ENCODE measurements at regions not wholly inside any gene's neighbourhood (a gene's known extent, or its start where the extent isn't known, plus 50 kb on each side); places are given as distances from the start of the nearest gene placed in this dataset.

GRCh38 chr1:157403608-157404007, 148.7 kb downstream of the FCRL5 start:
- H3K4me3 ChIP-seq (ENCODE audit: low read depth, low read length), result no peak overlapping the region
- no peak for TF ChIP-seq CTCF (IDR thresholded peaks at IDR 0.05; ENCODE audit: insufficient read depth, low read length)
- DNase-seq (ENCODE audit: low read depth), result no peak

- TF ChIP-seq CTCF (IDR thresholded peaks at IDR 0.05; ENCODE audit: insufficient read depth, low read length), result no peak
- no peak for DNase-seq (ENCODE audit: low read depth)
- H3K4me3 ChIP-seq (ENCODE audit: low read depth, low read length), result no peak overlapping the region
Measured at GRCh38 chr1:157403203-157403602, 149.1 kb downstream of the FCRL5 start.

- no peak for TF ChIP-seq CTCF (IDR thresholded peaks at IDR 0.05; ENCODE audit: insufficient read depth, low read length)
- DNase-seq (ENCODE audit: low read depth), result no peak
Measured at GRCh38 chr1:157400766-157401165, 151.5 kb downstream of the FCRL5 start.

GRCh38 chr1:157399984-157400382, 152.3 kb downstream of the FCRL5 start:
- DNase-seq (ENCODE audit: low read depth), result peak; percentile 22
- TF ChIP-seq CTCF (IDR thresholded peaks at IDR 0.05; ENCODE audit: insufficient read depth, low read length), result no peak

More at GRCh38 chr1:157400766-157401165, 151.5 kb downstream of the FCRL5 start:
- H3K4me3 ChIP-seq (ENCODE audit: low read depth, low read length), result no peak overlapping the region

GRCh38 chr1:157399343-157399983, 152.9 kb downstream of the FCRL5 start:
- no peak overlapping the region for H3K4me3 ChIP-seq (ENCODE audit: low read depth, low read length)
- DNase-seq (ENCODE audit: low read depth), result no peak
- TF ChIP-seq CTCF (IDR thresholded peaks at IDR 0.05; ENCODE audit: insufficient read depth, low read length), result no peak

More at GRCh38 chr1:157399984-157400382, 152.3 kb downstream of the FCRL5 start:
- no peak overlapping the region for H3K4me3 ChIP-seq (ENCODE audit: low read depth, low read length)

GRCh38 chr1:157390651-157391050, 161.7 kb downstream of the FCRL5 start:
- no peak for TF ChIP-seq CTCF (IDR thresholded peaks at IDR 0.05; ENCODE audit: insufficient read depth, low read length)
- H3K4me3 ChIP-seq (ENCODE audit: low read depth, low read length), result no peak overlapping the region
- DNase-seq (ENCODE audit: low read depth), result peak; percentile 78

- TF ChIP-seq CTCF (IDR thresholded peaks at IDR 0.05; ENCODE audit: insufficient read depth, low read length), result no peak
- DNase-seq (ENCODE audit: low read depth), result no peak
- no peak overlapping the region for H3K4me3 ChIP-seq (ENCODE audit: low read depth, low read length)
Measured at GRCh38 chr1:157388057-157388456, 164.3 kb downstream of the FCRL5 start.

Data from fibroblast of the aortic adventitia (primary cell).